ENCODE measurements at regions not wholly inside any gene's neighbourhood (a gene's known extent, or its start where the extent isn't known, plus 50 kb on each side); places are given as distances from the start of the nearest gene placed in this dataset.

DNA sequence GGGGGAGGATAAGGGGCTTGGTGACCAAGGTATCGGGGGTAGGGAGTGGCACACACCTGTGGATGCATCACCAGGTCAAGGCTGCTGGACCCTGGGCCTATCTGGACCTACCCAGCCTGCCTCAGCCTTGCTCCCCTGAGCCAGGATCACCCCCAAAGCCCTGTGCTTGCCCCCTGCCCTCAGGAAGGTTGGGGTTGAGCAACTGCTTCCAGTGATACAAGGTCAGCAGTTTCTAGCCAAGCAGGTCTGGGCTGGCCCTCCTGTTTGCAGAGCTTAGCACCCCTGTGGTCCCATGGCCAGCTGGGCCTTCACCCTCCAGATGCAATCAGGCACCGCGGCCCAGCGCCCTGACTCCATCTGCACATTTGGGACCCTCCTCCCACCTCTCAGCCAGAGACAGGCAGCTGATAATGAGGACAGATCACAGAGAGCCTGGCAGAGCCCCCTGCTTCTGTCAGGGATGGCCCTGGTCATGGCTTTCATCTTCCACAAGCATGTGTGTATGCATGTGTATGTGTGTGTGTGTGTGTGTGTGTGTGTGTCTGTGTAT, 154.6 kb downstream of the TFCP2L1 start:
- DNase-seq (ENCODE audit: low read depth) (no peak), FAIRE-seq (no peak)
- Histone ChIP-seq H3K27me3 (ENCODE audit: control insufficient read depth, insufficient read depth, low read length) (no peaks in the 10 kb centered on the region), H3K4me3 (ENCODE audit: low read depth, low read length) (no peak overlapping the region), H3K36me3 (ENCODE audit: control insufficient read depth, insufficient read depth, low read length) (no peaks in the 10 kb centered on the region)
- no peak for TF ChIP-seq CTCF (IDR thresholded peaks at IDR 0.05; ENCODE audit: insufficient read depth, low read length, severe bottlenecking)

GRCh38 chr2:121131375-121131774, 153.6 kb downstream of the TFCP2L1 start:
- no peak overlapping the region for H3K4me3 ChIP-seq (ENCODE audit: low read depth, low read length)
- no peak for TF ChIP-seq CTCF (IDR thresholded peaks at IDR 0.05; ENCODE audit: insufficient read depth, low read length, severe bottlenecking)
- DNase-seq (ENCODE audit: low read depth): no peak
- no peak for FAIRE-seq
- no peaks in the 10 kb centered on the region for H3K36me3 ChIP-seq (ENCODE audit: control insufficient read depth, insufficient read depth, low read length)
- H3K27me3 ChIP-seq (ENCODE audit: control insufficient read depth, insufficient read depth, low read length): no peaks in the 10 kb centered on the region

DNA sequence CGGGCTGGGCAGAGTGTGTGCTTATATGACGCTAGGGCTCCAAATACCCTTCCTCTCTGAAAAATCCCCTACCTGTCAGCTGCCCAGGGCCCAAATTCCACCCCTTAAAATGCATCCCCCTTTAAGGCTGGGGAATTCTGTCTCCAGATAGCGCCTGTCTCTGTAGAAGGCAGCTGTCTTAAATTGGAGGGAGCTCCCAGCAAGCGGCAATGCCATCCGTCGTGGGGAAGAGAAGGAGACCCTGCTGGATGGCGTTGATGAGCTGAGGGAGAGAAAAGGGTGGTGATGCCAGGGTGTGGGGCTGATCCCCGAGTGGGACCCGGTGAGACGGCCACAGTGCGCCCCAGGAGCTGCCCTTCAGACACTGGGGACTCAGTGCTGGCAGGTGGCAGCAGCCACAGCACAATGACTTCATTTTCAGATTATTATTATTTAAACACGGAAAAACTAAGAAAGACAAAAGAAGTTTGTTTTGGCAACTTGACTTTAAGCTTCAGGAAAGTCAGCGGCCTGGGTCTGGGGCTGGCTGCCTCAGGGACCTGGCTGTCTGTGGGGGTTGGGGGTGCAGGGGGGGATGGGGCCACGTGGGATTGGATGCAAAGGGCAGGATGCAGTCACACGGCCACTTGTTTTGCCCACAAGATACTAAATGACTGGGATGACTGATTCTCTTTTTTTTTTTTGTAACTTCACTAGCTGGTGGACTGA, 152.8 kb downstream of the TFCP2L1 start:
- DNase-seq (ENCODE audit: low read depth) (no peak), FAIRE-seq (no peak)
- no peaks in the 10 kb centered on the region for H3K36me3 ChIP-seq (ENCODE audit: control insufficient read depth, insufficient read depth, low read length)
- no peaks in the 10 kb centered on the region for H3K27me3 ChIP-seq (ENCODE audit: control insufficient read depth, insufficient read depth, low read length)
- no peak for TF ChIP-seq CTCF (IDR thresholded peaks at IDR 0.05; ENCODE audit: insufficient read depth, low read length, severe bottlenecking)
- H3K4me3 ChIP-seq (ENCODE audit: low read depth, low read length): no peak overlapping the region

GRCh38 chr2:121132762-121133107, 152.3 kb downstream of the TFCP2L1 start:
- no peak for FAIRE-seq

GRCh38 chr2:121133551-121134319, 151.3 kb downstream of the TFCP2L1 start:
- no peak overlapping the region for H3K4me3 ChIP-seq (ENCODE audit: low read depth, low read length)
- DNase-seq (ENCODE audit: low read depth): no peak
- FAIRE-seq: no peak
- H3K27me3 ChIP-seq (ENCODE audit: control insufficient read depth, insufficient read depth, low read length): no peaks in the 10 kb centered on the region
- TF ChIP-seq CTCF (IDR thresholded peaks at IDR 0.05; ENCODE audit: insufficient read depth, low read length, severe bottlenecking): no peak
- H3K36me3 ChIP-seq (ENCODE audit: control insufficient read depth, insufficient read depth, low read length): no peaks in the 10 kb centered on the region

More at GRCh38 chr2:121132762-121133107, 152.3 kb downstream of the TFCP2L1 start:
- H3K36me3 ChIP-seq (ENCODE audit: control insufficient read depth, insufficient read depth, low read length): no peaks in the 10 kb centered on the region
- no peaks in the 10 kb centered on the region for H3K27me3 ChIP-seq (ENCODE audit: control insufficient read depth, insufficient read depth, low read length)
- no peak for DNase-seq (ENCODE audit: low read depth)
- H3K4me3 ChIP-seq (ENCODE audit: low read depth, low read length): no peak overlapping the region
- TF ChIP-seq CTCF (IDR thresholded peaks at IDR 0.05; ENCODE audit: insufficient read depth, low read length, severe bottlenecking): no peak
